GM12872 (cell line): ENCODE measurements at regions not wholly inside any gene's neighbourhood (a gene's known extent, or its start where the extent isn't known, plus 50 kb on each side); places are given as distances from the start of the nearest gene placed in this dataset.

Source experiments
- TF ChIP-seq, protein P1 (sequence below): IDR thresholded peaks from 3 replicates; pipeline ENCODE4 v1.5.1; 2011; ENCODE audit warnings: low read depth, mild to moderate bottlenecking, low read length, moderate library complexity; ENCODE audit not compliant: insufficient read depth

DNA sequence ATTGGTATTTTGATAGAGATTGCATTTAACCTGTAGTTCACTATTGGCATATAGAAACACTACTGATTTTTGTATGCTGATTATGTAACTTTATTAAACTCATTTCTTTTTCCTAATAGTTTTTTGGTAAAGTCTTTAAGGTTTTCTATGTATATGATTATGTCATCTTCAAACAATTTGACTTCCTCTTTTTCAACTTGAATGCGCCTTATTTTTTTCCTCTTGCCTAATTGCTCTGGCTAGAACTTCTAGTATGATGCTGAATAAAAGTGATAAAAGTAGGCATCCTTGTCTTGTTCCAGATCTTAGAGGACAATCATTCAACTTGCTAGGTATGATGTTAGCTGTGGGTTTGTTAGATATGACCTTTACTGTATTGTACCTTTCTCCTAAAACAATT is 1034.9 kb downstream of the PCDH9 start:
- TF ChIP-seq, protein P1, sequence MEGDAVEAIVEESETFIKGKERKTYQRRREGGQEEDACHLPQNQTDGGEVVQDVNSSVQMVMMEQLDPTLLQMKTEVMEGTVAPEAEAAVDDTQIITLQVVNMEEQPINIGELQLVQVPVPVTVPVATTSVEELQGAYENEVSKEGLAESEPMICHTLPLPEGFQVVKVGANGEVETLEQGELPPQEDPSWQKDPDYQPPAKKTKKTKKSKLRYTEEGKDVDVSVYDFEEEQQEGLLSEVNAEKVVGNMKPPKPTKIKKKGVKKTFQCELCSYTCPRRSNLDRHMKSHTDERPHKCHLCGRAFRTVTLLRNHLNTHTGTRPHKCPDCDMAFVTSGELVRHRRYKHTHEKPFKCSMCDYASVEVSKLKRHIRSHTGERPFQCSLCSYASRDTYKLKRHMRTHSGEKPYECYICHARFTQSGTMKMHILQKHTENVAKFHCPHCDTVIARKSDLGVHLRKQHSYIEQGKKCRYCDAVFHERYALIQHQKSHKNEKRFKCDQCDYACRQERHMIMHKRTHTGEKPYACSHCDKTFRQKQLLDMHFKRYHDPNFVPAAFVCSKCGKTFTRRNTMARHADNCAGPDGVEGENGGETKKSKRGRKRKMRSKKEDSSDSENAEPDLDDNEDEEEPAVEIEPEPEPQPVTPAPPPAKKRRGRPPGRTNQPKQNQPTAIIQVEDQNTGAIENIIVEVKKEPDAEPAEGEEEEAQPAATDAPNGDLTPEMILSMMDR, result no peak

DNA sequence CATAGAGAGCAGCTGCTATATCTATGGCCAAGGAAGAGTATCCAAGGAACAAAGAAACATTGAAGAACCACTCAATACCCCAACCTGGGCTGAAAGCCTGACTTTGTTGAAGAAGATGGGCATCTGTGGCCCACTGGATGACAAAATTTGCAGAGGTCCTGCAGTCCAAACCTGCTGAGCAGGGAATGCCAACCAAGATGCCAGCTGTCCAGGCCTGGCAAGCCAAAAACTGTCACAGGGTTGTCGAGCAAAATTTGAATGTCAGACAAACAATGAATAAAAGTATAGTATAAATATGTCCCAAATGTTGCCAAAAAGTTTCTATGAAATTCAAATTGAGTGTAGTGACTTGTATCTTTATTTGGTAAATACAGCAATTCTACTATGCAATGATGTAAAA is 1040.2 kb downstream of the PCDH9 start:
- TF ChIP-seq, protein P1, result no peak

DNA sequence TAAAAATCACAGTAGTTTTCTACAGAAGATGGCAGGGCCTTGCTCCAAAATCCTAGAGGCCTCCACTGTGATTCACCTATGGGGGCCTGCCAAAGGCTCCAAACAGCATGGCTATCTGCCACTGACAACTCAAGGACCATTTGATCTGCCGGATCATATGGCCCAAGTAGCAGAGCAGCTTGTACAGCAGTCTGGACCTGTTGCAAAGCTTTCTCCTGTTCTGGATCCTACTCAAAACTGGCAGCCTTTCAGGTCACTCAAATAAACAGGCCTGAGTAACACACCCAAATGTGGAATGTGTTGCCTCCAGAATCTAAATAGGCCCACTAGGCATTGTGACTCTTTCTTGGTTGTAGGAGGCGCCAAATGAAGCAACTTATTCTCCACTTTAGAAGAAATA is 1049.3 kb downstream of the PCDH9 start:
- TF ChIP-seq, protein P1, result no peak

- TF ChIP-seq, protein P1, result no peak
These were observed 1058.2 kb downstream of the PCDH9 start for GRCh38 chr13:66171920-66172319.

GRCh38 chr13:66162470-66162869 is 1067.7 kb downstream of the PCDH9 start:
- TF ChIP-seq, protein P1, result no peak

- TF ChIP-seq, protein P1, result no peak
These were observed 1070.6 kb downstream of the PCDH9 start for GRCh38 chr13:66159511-66159910.

DNA sequence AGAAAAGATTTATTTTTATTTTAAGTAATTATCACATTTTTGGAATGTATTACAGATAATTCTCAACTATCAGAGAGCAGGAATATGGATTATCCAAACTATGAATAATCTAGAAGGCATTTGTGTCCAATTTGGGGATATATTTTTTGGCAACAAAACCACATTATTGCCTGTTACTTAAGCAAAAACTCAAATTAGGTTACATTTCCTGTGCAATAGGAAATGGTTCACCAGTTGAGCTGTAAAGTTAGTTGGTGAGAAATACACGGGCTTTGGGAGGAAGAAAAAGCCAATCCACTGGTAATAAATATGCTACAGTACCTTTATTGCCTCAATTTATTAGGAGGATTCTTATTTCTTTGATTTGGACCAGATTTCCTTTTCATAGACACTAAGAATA is 1075.2 kb downstream of the PCDH9 start:
- TF ChIP-seq, protein P1, result no peak

DNA sequence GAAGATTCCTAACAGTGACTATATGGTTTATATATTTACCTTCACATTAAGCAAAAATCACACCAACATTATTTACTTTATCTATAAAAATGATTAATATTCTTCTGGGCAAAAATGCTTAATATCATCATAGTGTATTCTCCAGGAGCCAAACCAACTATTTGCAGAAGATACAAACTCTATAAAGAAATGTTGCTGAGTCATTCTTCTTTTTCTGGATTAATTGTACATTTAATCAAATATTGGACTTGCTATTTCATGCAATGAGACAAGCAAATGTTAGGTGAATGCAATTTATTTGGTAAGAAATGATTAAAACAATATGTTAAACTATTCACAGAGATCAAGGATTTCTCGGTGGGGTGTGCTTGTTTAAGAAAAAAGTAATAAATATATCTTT is 1075.8 kb downstream of the PCDH9 start:
- TF ChIP-seq, protein P1, result no peak
